Duodenal mucosa (tissue), 2 donors: ENCODE measurements at regions not wholly inside any gene's neighbourhood (a gene's known extent, or its start where the extent isn't known, plus 50 kb on each side); places are given as distances from the start of the nearest gene placed in this dataset.
A peak's percentile ranks its signal among the peaks of the same experiment; 100 is the strongest.
"Not testable (repeated sequence)": the region's sequence is repeated elsewhere in the genome, so short reads cannot be mapped to it uniquely, and the experiment has no call there.

Experiments
- H3K27ac ChIP-seq: one replicate; pipeline ENCODE4 v1.7.0; 2013; ENCODE audit warnings: low read depth, low read length
- H3K27me3 ChIP-seq, 2 donors: one replicate each; pipeline ENCODE4 v1.7.0; 2013; ENCODE audit warnings: low read length in 2 of 2, control low read depth in 1 of 2; ENCODE audit not compliant: insufficient read depth in 2 of 2, control insufficient read depth in 1 of 2
- H3K36me3 ChIP-seq, 2 donors: one replicate each; pipeline ENCODE4 v1.7.0; 2013; ENCODE audit warnings: low read length in 2 of 2, control low read depth in 1 of 2; ENCODE audit not compliant: insufficient read depth in 2 of 2, control insufficient read depth in 1 of 2
- H3K4me1 ChIP-seq, 2 donors: one replicate each; pipeline ENCODE4 v1.7.0; 2013; ENCODE audit warnings: low read length in 2 of 2, control low read depth in 1 of 2; ENCODE audit not compliant: insufficient read depth in 2 of 2, control insufficient read depth in 1 of 2
- H3K4me3 ChIP-seq, 2 donors: one replicate each; pipeline ENCODE4 v1.7.0; 2013; ENCODE audit warnings: low read length in 2 of 2, low read depth in 1 of 2
- H3K9ac ChIP-seq, 2 donors: one replicate each; pipeline ENCODE4 v1.7.0; 2013; ENCODE audit warnings: low read length in 2 of 2, low read depth in 1 of 2
- H3K9me3 ChIP-seq, 2 donors: one replicate each; pipeline ENCODE4 v1.7.0; 2013; ENCODE audit warnings: low read length in 2 of 2, control low read depth in 1 of 2; ENCODE audit not compliant: control insufficient read depth in 1 of 2

DNA sequence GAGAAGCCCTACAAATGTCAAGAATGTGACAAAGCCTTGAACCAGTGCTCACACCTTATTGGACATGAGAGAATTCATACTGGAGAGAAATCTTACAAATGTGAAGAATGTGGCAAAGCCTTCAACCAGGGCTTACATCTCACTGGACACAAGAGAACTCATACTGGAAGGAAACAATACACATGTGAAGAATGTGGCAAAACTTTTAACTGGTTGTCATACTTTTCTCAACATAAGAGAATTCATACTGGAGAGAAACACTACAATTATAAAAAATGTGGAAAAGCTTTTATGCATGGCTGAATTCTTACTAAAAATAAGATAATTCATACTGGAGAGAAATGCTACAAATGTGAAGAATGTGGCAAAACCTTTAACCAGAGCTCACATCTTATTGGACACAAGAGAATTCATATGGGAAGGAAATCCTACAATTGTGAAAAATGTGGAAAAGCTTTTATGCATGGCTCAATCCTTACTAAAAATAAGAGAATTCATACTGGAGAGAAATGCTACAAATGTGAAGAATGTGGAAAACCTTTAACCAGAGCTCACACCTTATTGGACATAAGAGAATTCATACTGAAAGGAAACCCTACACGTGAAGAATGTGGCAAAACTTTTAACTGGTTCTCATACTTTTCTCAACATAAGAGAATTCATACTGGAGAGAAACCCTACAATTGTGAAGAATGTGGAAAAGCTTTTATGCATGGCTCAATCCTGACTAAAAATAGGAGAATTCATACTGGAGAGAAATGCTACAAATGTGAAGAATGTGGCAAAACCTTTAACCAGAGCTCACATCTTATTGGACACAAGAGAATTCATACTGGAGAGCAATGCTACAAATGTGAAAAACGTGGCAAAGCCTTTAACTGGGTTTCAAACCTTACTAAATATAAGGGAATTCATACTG lies 350.6 kb upstream of the NUPR2 start:
- not testable (repeated sequence) for H3K27ac ChIP-seq
- peaks cover 75% of the 10 kb centered on the region in 2 donors for H3K9me3 ChIP-seq
- H3K4me3 ChIP-seq = peak overlapping the region in 1 of 2 donors; percentile 18

DNA sequence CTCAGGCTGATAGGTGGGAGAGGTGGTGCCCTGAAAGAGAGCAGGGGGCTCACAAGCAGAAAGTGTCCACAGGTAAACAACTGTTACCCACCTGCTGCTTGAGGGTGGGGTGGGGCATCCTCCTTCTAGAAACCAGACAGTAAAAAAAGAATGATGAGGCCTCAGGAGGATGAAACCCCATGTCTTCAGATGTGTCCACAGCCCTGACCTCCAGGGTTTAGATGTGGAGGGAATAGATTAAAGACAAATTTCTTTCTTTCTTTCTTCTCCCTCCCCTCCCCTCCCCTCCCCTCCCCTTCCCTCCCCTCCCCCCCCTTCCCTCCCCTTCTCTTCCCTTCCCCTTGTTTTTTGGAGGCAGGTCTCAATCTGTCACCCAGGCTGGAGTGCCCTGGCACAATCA lies 333.5 kb upstream of the NUPR2 start:
- H3K9ac ChIP-seq = no peak overlapping the region
- peaks cover 37 to 38% of the 10 kb centered on the region in 2 donors for H3K9me3 ChIP-seq
- no peak overlapping the region for H3K4me3 ChIP-seq
- no peaks in the 10 kb centered on the region for H3K27me3 ChIP-seq
- no peak overlapping the region for H3K27ac ChIP-seq
- no peaks in the 10 kb centered on the region for H3K4me1 ChIP-seq
- no peaks in the 10 kb centered on the region for H3K36me3 ChIP-seq

More for the DNA sequence above, 350.6 kb upstream of the NUPR2 start:
- H3K27me3 ChIP-seq, H3K4me1 ChIP-seq, H3K36me3 ChIP-seq, H3K9ac ChIP-seq: not testable (repeated sequence)

DNA sequence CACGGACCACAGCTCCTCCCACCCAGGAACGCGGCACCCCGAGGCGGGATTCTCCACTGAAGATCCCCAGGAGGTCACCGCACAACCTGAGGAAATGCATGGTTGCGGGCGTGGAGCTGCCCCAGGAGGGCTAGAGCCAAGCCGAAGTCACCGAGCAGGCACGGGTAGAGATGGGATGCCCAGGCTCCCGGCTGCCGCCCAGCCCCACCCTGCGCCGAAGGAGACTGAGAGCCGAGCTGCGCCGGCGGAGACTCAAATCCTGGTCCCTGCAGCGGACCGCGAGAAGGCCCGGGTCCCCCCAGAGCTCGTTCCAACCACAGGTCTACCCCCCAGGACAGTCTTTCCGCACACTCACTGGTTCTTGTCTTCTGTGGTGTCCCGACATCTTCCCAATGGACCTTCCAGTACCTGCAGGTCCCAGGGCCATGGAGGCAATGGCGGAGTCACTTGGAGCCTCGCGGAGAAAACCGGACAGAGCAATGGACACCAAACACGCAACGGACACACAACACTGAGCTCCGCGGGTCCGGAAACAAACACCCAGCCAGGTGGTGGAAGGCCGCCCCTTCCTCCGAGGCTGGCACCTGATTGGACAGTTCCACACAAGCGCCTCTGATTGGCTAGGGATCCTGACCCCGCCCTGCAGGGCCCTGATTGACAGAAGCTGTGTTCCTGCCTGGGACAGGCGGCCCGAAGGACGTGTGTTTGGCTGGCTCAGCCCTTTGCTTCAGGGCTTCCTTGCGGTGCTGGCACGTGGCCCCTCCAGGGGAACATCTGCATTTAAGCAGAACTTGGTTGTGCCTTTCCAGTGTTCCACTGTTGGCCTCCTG lies 331.9 kb upstream of the NUPR2 start:
- no peak overlapping the region for H3K4me3 ChIP-seq
- no peaks in the 10 kb centered on the region for H3K36me3 ChIP-seq
- H3K9ac ChIP-seq = no peak overlapping the region
- H3K27ac ChIP-seq = no peak overlapping the region
- H3K4me1 ChIP-seq = no peaks in the 10 kb centered on the region
- H3K9me3 ChIP-seq = peaks cover 39 to 42% of the 10 kb centered on the region in 2 donors
- H3K27me3 ChIP-seq = no peaks in the 10 kb centered on the region

DNA sequence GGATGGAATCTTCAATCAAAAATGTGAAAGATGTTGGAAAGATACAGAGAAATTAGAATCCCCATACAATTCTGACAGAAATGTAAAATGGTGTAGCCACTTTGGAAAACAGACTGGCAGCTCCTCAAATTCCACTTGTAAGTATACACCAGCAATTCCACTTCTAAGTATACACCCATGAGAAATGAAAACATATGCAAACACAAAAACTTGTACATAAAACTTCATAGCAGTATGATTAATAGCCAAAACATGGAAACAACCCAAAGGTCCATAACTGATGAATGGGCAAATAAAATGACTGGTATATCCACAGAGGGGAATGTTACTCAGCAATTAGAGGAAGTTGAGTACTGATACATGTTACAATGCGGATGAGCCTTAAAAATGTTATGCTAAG lies 304.3 kb upstream of the NUPR2 start:
- H3K4me1 ChIP-seq, H3K9ac ChIP-seq, H3K4me3 ChIP-seq, H3K9me3 ChIP-seq, H3K27me3 ChIP-seq, H3K36me3 ChIP-seq, H3K27ac ChIP-seq: not testable (repeated sequence)

DNA sequence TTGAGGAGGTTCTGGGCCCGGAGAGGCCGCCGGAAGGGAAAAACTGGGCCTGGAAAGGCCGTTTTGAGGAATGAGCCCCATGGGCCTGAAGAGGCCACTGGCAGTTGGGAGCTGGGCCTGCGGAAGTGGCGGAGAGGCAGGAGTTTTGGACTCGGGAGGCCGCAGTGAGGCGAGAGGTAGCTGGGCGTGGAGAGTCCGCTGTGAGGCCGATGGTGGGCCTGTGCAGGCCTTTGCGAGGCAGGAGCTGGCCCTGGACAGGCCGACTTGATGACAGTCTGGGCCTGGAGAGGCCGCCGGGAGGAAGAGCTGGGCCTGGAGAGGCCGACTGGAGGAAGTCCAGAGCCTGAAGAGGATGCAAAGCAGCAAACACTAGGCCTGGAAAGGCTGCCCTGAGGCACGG lies 259.0 kb upstream of the NUPR2 start:
- Histone ChIP-seq H3K27me3 (no peaks in the 10 kb centered on the region), H3K4me1 (no peaks in the 10 kb centered on the region), H3K9me3 (peaks cover 0 to 9% of the 10 kb centered on the region in 2 donors), H3K4me3 (no peak overlapping the region), H3K27ac (no peak overlapping the region), H3K9ac (no peak overlapping the region), H3K36me3 (no peaks in the 10 kb centered on the region)

DNA sequence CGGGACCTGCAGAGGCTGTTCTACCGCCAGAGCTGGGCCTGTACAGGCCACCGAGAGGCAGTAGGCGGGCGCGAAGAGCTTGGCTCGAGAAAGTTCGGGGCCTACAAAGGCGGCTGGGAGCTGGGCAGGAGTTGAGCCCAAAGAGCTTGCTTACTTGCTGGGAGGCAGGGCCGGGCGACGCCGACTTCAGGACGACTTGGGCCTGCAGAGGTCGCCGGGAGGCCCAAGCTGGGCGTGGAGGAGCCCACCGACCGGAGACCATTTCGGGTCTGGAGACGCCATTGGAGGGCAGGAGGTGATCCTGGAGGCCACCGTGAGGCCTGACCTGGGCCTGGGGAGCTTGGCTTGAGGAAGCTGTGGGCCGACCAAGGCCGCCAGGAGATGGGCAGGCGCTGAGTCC lies 258.4 kb upstream of the NUPR2 start:
- H3K4me1 ChIP-seq, H3K9me3 ChIP-seq, H3K4me3 ChIP-seq, H3K36me3 ChIP-seq, H3K27me3 ChIP-seq, H3K9ac ChIP-seq, H3K27ac ChIP-seq: not testable (repeated sequence)

DNA sequence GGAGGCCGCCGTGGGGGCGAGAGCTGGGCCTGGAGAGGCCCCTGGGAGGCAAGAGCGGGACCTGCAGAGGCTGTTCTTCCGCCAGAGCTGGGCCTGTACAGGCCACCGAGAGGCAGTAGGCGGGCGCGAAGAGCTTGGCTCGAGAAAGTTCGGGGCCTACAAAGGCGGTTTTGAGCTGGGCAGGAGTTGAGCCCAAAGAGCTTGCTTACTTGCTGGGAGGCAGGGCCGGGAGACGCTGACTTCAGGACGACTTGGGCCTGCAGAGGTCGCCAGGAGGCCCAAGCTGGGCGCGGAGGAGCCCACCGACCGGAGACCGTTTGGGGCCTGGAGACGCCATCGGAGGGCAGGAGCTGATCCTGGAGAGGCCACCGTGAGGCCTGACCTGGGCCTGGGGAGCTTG lies 257.1 kb upstream of the NUPR2 start:
- not testable (repeated sequence) for H3K4me1 ChIP-seq, H3K9me3 ChIP-seq, H3K27me3 ChIP-seq, H3K36me3 ChIP-seq, H3K4me3 ChIP-seq, H3K27ac ChIP-seq, H3K9ac ChIP-seq

DNA sequence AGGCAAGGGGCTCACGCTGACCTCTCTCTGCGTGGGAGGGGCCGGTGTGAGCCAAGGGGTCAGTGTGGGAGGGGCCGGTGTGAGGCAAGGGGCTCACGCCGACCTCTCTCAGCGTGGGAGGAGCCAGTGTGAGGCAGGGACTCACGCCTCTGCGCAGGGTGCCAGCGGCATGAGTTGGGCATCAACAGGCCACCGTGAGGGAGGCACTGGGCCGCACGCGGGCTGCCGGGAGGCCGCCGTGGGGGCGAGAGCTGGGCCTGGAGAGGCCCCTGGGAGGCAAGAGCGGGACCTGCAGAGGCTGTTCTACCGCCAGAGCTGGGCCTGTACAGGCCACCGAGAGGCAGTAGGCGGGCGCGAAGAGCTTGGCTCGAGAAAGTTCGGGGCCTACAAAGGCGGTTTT lies 255.6 kb upstream of the NUPR2 start:
- peak overlapping the region in 1 of 2 donors; percentile 49 for H3K4me3 ChIP-seq
- H3K27ac ChIP-seq, H3K9ac ChIP-seq, H3K36me3 ChIP-seq, H3K9me3 ChIP-seq, H3K4me1 ChIP-seq, H3K27me3 ChIP-seq: not testable (repeated sequence)

DNA sequence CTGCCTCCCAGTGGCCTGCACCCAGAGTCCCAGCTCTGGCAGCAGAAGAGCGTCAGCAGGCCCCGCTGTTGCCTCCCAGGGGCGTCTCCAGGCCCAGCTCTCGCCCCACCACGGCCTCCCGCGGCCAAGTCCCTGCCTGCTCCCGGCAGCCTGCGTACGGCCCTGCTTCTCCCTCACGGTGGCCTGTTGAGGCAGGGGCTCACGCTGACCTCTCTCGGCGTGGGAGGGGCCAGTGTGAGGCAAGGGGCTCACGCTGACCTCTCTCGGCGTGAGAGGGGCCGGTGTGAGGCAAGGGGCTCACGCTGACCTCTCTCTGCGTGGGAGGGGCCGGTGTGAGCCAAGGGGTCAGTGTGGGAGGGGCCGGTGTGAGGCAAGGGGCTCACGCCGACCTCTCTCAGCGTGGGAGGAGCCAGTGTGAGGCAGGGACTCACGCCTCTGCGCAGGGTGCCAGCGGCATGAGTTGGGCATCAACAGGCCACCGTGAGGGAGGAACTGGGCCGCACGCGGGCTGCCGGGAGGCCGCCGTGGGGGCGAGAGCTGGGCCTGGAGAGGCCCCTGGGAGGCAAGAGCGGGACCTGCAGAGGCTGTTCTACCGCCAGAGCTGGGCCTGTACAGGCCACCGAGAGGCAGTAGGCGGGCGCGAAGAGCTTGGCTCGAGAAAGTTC lies 254.1 kb upstream of the NUPR2 start:
- H3K4me1 ChIP-seq, H3K4me3 ChIP-seq, H3K9ac ChIP-seq, H3K36me3 ChIP-seq, H3K9me3 ChIP-seq, H3K27ac ChIP-seq, H3K27me3 ChIP-seq: not testable (repeated sequence)

DNA sequence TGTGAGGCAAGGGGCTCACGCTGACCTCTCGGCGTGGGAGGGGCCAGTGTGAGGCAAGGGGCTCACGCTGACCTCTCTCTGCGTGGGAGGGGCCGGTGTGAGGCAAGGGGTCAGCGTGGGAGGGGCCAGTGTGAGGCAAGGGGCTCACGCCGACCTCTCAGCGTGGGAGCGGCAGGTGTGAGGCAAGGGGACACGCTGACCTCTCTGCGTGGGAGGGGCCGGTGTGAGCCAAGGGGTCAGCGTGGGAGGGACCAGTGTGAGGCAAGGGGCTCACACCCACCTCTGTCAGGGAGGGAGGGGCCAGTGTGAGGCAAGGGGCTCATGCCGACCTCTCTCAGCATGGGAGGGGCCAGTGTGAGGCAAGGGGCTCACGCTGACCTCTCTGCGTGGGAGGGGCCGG lies 251.7 kb upstream of the NUPR2 start:
- H3K9ac ChIP-seq, H3K4me3 ChIP-seq, H3K27ac ChIP-seq, H3K27me3 ChIP-seq, H3K9me3 ChIP-seq, H3K4me1 ChIP-seq, H3K36me3 ChIP-seq: not testable (repeated sequence)
